Breast epithelium (tissue), 4 donors: ENCODE measurements at regions not wholly inside any gene's neighbourhood (a gene's known extent, or its start where the extent isn't known, plus 50 kb on each side); places are given as distances from the start of the nearest gene placed in this dataset.

Source experiments
- DNase-seq, 2 donors: peaks; one replicate each; pipeline ENCODE4 v3.0.0-alpha.2; 2019; ENCODE audit warnings: low spot score in 2 of 2
- H3K27ac ChIP-seq, 2 donors: fragments of 200-600 bp; sonication (generic) in 1 of 2; one replicate each; pipeline ENCODE4 v1.5.1; 2016 to 2019; ENCODE audit warnings: mild to moderate bottlenecking in 1 of 2
- H3K27me3 ChIP-seq, 2 donors: fragments of 200-600 bp; sonication (generic) in 1 of 2; one replicate each; pipeline versions ENCODE4 v1.5.1 to v1.6.0; 2017 to 2019; ENCODE audit warnings: control low read depth in 1 of 2, mild to moderate bottlenecking in 1 of 2
- H3K36me3 ChIP-seq: fragments of 200-600 bp; one replicate; pipeline ENCODE4 v1.5.1; 2019
- H3K4me1 ChIP-seq, 2 donors: fragments of 200-600 bp; sonication (generic); one replicate each; pipeline ENCODE4 v1.5.1; 2016 to 2019; ENCODE audit warnings: control low read depth in 1 of 2
- H3K4me3 ChIP-seq, 3 donors: fragments of 200-600 bp; sonication (generic); 1 replicate in 2 of 3; 2 replicates in 1 of 3; pipeline ENCODE4 v1.5.1; 2016 to 2019; ENCODE audit warnings: mild to moderate bottlenecking in 3 of 3, moderate library complexity in 2 of 3
- H3K9me3 ChIP-seq, 2 donors: fragments of 200-600 bp; sonication (generic) in 1 of 2; one replicate each; pipeline ENCODE4 v1.5.1; 2016 to 2019; ENCODE audit warnings: control low read depth in 1 of 2
- POLR2A ChIP-seq: fragments of 450-650 bp; IDR thresholded peaks from one replicate; pipeline ENCODE4 v1.6.1; 2016; ENCODE audit warnings: antibody characterized with exemption, mild to moderate bottlenecking, moderate library complexity
- POLR2AphosphoS5 ChIP-seq, 3 donors: sonication (generic); formaldehyde crosslinking; IDR thresholded peaks; one replicate each; pipeline ENCODE4 v1.6.1; 2017; ENCODE audit warnings: antibody characterized with exemption in 3 of 3
- intact Hi-C: fragments of 100-400 bp; cut with DNase I; formaldehyde crosslinking; loops from one replicate; pipeline ENCODE4 v1.15.1; 2023; ENCODE audit warnings: low total_unique reads
- TF ChIP-seq, protein P1 (sequence below), 3 donors: fragments of 450-650 bp; IDR thresholded peaks; one replicate each; pipeline ENCODE4 v1.5.1; 2016 to 2017; ENCODE audit warnings: antibody characterized with exemption in 3 of 3, mild to moderate bottlenecking in 3 of 3, moderate library complexity in 3 of 3

DNA sequence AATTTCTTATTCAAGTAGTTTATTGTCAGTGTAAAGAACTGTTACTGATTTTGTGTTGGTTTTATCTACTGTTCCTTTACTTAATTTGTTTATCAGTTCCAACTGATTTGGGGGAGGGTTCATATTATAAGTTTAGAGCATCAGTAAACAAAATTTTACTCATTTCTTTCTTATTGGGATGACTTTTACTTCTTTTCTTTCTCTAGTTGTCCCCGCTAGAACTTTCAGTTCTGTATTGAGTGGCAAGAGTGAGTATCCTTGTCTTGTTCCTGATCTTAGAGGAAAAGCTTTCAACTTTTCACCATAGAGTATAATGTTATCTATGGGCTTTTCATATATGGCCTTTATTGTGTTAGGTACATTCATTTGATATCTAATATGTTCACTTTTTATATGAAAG lies 584.1 kb downstream of the LRFN5 start:
- Histone ChIP-seq H3K4me1 (no peaks in the 10 kb centered on the region), H3K27me3 (no peaks in the 10 kb centered on the region), H3K36me3 (no peaks in the 10 kb centered on the region), H3K4me3 (no peak overlapping the region), H3K27ac (no peak overlapping the region), H3K9me3 (no peaks in the 10 kb centered on the region)
- DNase-seq = no peak
- TF ChIP-seq, protein P1, sequence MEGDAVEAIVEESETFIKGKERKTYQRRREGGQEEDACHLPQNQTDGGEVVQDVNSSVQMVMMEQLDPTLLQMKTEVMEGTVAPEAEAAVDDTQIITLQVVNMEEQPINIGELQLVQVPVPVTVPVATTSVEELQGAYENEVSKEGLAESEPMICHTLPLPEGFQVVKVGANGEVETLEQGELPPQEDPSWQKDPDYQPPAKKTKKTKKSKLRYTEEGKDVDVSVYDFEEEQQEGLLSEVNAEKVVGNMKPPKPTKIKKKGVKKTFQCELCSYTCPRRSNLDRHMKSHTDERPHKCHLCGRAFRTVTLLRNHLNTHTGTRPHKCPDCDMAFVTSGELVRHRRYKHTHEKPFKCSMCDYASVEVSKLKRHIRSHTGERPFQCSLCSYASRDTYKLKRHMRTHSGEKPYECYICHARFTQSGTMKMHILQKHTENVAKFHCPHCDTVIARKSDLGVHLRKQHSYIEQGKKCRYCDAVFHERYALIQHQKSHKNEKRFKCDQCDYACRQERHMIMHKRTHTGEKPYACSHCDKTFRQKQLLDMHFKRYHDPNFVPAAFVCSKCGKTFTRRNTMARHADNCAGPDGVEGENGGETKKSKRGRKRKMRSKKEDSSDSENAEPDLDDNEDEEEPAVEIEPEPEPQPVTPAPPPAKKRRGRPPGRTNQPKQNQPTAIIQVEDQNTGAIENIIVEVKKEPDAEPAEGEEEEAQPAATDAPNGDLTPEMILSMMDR (IDR thresholded peaks at IDR 0.05) = no peak
- TF ChIP-seq POLR2AphosphoS5 (IDR thresholded peaks at IDR 0.05) (no peak), POLR2A (no peak)
- intact Hi-C loops = no loop called here

DNA sequence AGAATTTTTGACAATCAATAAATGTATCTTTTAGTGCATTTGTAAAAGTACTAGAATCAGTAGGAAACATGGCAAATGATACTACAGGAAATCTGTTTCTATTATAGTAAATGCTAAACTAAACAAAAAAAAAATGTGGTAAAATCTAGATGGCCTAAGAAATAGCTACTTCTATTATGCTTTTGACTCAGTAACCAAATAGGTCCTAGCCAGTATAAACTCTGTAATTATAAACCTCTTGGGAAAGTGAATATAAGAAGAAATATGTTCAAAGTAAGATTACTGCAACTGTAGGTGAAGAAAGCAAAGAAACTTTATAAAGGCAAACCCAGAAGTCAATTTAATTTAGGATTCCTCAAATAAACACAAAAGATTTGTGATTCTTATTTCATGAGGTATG lies 581.2 kb downstream of the LRFN5 start:
- H3K9me3 ChIP-seq = no peaks in the 10 kb centered on the region
- no peak overlapping the region for H3K27ac ChIP-seq
- H3K4me1 ChIP-seq = no peaks in the 10 kb centered on the region
- H3K36me3 ChIP-seq = no peaks in the 10 kb centered on the region
- TF ChIP-seq POLR2AphosphoS5 (IDR thresholded peaks at IDR 0.05) (no peak), POLR2A (no peak)
- TF ChIP-seq, protein P1 (IDR thresholded peaks at IDR 0.05) = no peak
- H3K27me3 ChIP-seq = no peaks in the 10 kb centered on the region
- no peak for DNase-seq
- no peak overlapping the region for H3K4me3 ChIP-seq
- intact Hi-C loops = no loop called here

DNA sequence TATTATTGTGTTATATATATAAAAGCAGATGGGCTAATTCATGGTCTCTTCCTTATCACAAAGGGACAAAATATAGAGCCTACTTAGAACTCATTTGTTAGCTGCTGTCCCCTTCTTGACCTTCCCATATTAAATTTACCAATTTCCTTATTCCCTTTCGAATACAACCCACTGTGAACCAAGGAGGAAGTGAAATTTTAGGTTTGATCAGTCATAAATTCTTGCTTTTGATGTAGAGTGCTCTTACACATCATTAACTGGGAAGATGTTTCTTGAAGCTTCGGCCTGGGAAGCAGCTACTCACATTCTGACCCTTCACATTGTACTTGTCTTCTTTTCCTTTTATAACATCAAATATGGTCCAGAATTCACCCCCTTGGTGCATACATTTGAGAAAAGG lies 579.0 kb downstream of the LRFN5 start:
- TF ChIP-seq POLR2AphosphoS5 (IDR thresholded peaks at IDR 0.05) (no peak), POLR2A (no peak)
- TF ChIP-seq, protein P1 (IDR thresholded peaks at IDR 0.05) = no peak
- Histone ChIP-seq H3K9me3 (no peaks in the 10 kb centered on the region), H3K4me1 (no peaks in the 10 kb centered on the region), H3K36me3 (no peaks in the 10 kb centered on the region), H3K27me3 (no peaks in the 10 kb centered on the region), H3K27ac (no peak overlapping the region), H3K4me3 (no peak overlapping the region)
- no peak for DNase-seq
- intact Hi-C loops = no loop called here

DNA sequence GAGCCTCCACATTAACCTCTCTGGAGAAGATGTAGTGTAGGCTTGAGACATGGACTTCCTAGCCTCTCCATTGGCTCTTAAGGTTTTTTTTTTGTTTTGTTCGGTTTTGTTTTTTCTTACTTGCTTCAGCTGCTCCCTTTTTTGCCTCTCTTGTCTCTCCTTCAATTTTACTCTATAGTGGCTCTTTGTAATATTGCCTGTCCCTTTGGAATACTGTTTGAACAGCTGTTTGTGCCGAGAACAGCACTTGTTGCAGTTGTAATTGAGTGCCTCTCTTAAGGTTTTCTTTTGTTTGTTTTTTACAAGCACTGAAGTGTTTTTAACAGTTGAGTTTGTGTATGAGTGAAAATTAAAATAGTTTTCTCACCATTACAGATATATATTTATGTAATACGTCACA lies 567.7 kb downstream of the LRFN5 start:
- H3K4me1 ChIP-seq = no peaks in the 10 kb centered on the region

DNA sequence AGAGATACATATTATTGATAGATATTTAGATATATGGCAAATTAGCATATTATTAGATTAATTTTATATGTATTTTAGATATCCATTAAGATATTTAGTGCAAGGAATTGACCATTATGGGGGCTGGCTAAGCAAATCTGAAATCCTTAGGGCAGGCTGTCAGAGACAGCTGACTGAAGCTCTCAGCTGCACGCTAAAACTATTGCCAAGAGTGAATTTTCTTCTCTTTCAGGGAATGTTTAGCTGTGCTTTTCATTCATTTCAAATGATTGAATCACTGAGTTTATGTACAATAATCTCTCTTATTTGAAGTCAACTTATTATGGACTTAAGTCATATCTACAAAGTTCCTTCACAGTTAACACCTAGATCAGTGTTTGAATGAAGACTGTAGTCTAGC lies 566.5 kb downstream of the LRFN5 start:
- Histone ChIP-seq H3K27ac (no peak overlapping the region), H3K4me1 (no peaks in the 10 kb centered on the region), H3K9me3 (peaks cover 0 to 5% of the 10 kb centered on the region in 2 donors), H3K36me3 (no peaks in the 10 kb centered on the region), H3K27me3 (no peaks in the 10 kb centered on the region), H3K4me3 (no peak overlapping the region)
- no peak for DNase-seq
- TF ChIP-seq POLR2AphosphoS5 (IDR thresholded peaks at IDR 0.05) (no peak), POLR2A (no peak)
- TF ChIP-seq, protein P1 (IDR thresholded peaks at IDR 0.05) = no peak
- intact Hi-C loops = no loop called here

More for the DNA sequence above, 567.7 kb downstream of the LRFN5 start:
- Histone ChIP-seq H3K27ac (no peak overlapping the region), H3K36me3 (no peaks in the 10 kb centered on the region), H3K27me3 (no peaks in the 10 kb centered on the region), H3K4me3 (no peak overlapping the region), H3K9me3 (no peaks in the 10 kb centered on the region)
- intact Hi-C loops = no loop called here
- no peak for DNase-seq
- TF ChIP-seq POLR2A (no peak), POLR2AphosphoS5 (IDR thresholded peaks at IDR 0.05) (no peak)

DNA sequence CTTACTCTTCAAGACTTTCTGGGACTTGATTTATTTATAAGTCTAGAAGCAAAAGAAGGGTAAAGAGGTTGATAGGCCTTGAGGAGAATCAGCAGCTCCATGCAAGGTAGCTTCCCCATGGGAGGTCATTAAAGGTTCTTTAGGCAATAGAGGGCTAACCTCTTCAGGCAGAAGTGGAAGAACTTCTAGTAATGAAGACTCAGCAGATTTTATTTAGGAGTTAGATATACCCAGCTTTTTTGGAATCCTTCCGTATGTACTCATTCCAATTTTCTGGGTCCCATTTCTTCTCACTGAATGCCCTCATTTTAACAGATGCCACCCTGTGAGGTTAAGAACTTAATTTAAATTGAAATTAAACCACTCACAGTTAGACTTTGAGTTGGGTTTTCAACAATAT lies 565.6 kb downstream of the LRFN5 start:
- TF ChIP-seq POLR2AphosphoS5 (IDR thresholded peaks at IDR 0.05) = no peak
- TF ChIP-seq, protein P1 (IDR thresholded peaks at IDR 0.05) = no peak
- no peak for TF ChIP-seq POLR2A
- no peaks in the 10 kb centered on the region for H3K36me3 ChIP-seq
- no peak overlapping the region for H3K27ac ChIP-seq
- no peak for DNase-seq
- peaks cover 0 to 5% of the 10 kb centered on the region in 2 donors for H3K9me3 ChIP-seq
- no peaks in the 10 kb centered on the region for H3K4me1 ChIP-seq
- no peak overlapping the region for H3K4me3 ChIP-seq
- H3K27me3 ChIP-seq = no peaks in the 10 kb centered on the region
- intact Hi-C loops = no loop called here
